Brain pericyte (primary cell): ENCODE measurements at regions not wholly inside any gene's neighbourhood (a gene's known extent, or its start where the extent isn't known, plus 50 kb on each side); places are given as distances from the start of the nearest gene placed in this dataset.

Experiments used
- DNase-seq: peaks from one replicate; pipeline ENCODE4 v3.0.0-alpha.2; 2012; ENCODE audit warnings: low read depth, low spot score

- DNase-seq, result no peak
These were observed 161.9 kb upstream of the SPAG17 start for GRCh38 chr1:118346936-118347335.

GRCh38 chr1:118340928-118341910, 156.2 kb upstream of the SPAG17 start:
- no peak for DNase-seq

GRCh38 chr1:118339400-118340124, 154.5 kb upstream of the SPAG17 start:
- no peak for DNase-seq

- DNase-seq, result no peak
These were observed 153.9 kb upstream of the SPAG17 start for GRCh38 chr1:118338936-118339335.

- DNase-seq, result no peak
These were observed 152.3 kb upstream of the SPAG17 start for GRCh38 chr1:118337346-118337745.

GRCh38 chr1:118335331-118335732, 150.3 kb upstream of the SPAG17 start:
- DNase-seq, result no peak

- DNase-seq, result no peak
These were observed 149.5 kb upstream of the SPAG17 start for GRCh38 chr1:118334506-118334905.

- DNase-seq, result peak; percentile 18
These were observed 148.7 kb upstream of the SPAG17 start for GRCh38 chr1:118333601-118334210.

- DNase-seq, result no peak
These were observed 142.1 kb upstream of the SPAG17 start for GRCh38 chr1:118326960-118327629.

- no peak for DNase-seq
These were observed 140.7 kb upstream of the SPAG17 start for GRCh38 chr1:118325550-118326225.

- no peak for DNase-seq
These were observed 138.2 kb upstream of the SPAG17 start for GRCh38 chr1:118323246-118323645.

- no peak for DNase-seq
These were observed 137.3 kb upstream of the SPAG17 start for GRCh38 chr1:118322331-118322730.

GRCh38 chr1:118321840-118322239, 136.8 kb upstream of the SPAG17 start:
- DNase-seq, result no peak

- DNase-seq, result no peak
These were observed 133.0 kb upstream of the SPAG17 start for GRCh38 chr1:118317842-118318614.

- no peak for DNase-seq
These were observed 121.8 kb upstream of the SPAG17 start for GRCh38 chr1:118306851-118307250.

- DNase-seq, result no peak
These were observed 119.8 kb upstream of the SPAG17 start for GRCh38 chr1:118304722-118305359.

- DNase-seq, result no peak
These were observed 118.5 kb upstream of the SPAG17 start for GRCh38 chr1:118303534-118303933.

- DNase-seq, result no peak
These were observed 118.0 kb upstream of the SPAG17 start for GRCh38 chr1:118303064-118303463.

- no peak for DNase-seq
These were observed 117.1 kb upstream of the SPAG17 start for GRCh38 chr1:118302145-118302544.

GRCh38 chr1:118300808-118301207, 115.8 kb upstream of the SPAG17 start:
- no peak for DNase-seq
